Heart left ventricle (tissue), 13 donors: ENCODE measurements at regions not wholly inside any gene's neighbourhood (a gene's known extent, or its start where the extent isn't known, plus 50 kb on each side); places are given as distances from the start of the nearest gene placed in this dataset.

Source experiments
- CTCF ChIP-seq, 12 donors: fragments of 200-600 bp; sonication (generic) in 4 of 12; IDR thresholded peaks; one replicate each; pipeline versions ENCODE4 v1.5.0 to v1.8.0; 2018 to 2022; ENCODE audit warnings: antibody characterized with exemption in 12 of 12, mild to moderate bottlenecking in 5 of 12
- POLR2A ChIP-seq, 2 donors: fragments of 450-650 bp; IDR thresholded peaks; one replicate each; pipeline ENCODE4 v1.6.1; 2017; ENCODE audit warnings: antibody characterized with exemption in 2 of 2, mild to moderate bottlenecking in 2 of 2, moderate library complexity in 2 of 2
- donor health status: ischemic (EF 13 %, LVEDD 7.1; RV severe dilation, severe dysfunction).
- donor health status: DM: no; HTN: yes; CAD: no.
- donor health status: DM: no; HTN: no; CAD: no.
- donor health status: ischemic (EF 25% LVEDD 6.9; RV normal size, moderate dysfunction).
- donor health status: ischemic (EF 25% LVEDD 5.7; RV mildly dilated, moderate dysfunction).
- donor health status: ischemic (EF 35%, LVEDD 5.7; RV mildly dilated, moderate dysfunction).
- donor health status: nonischemic (EF 11% LVEDD 7.7; RV severe dilation, severe dysfunction).
- donor health status: DM: yes; HTN: yes; CAD: no.
- donor health status: PGD.
- donor health status: ischemic (EF 29% LVEDD 5.4; RV normal size, mild dysfunction).
- donor health status: nonischemic (EF 23%, LVEDD 6.1; RV moderate dilation, normal function).

GRCh38 chr3:43817064-43817463 lies 126.3 kb downstream of the ABHD5 start:
- TF ChIP-seq CTCF (IDR thresholded peaks at IDR 0.05): no peak
- no peak for TF ChIP-seq POLR2A (IDR thresholded peaks at IDR 0.05)
